Daoy (cell line): ENCODE measurements at regions not wholly inside any gene's neighbourhood (a gene's known extent, or its start where the extent isn't known, plus 50 kb on each side); places are given as distances from the start of the nearest gene placed in this dataset.
"Not testable (repeated sequence)": the region's sequence is repeated elsewhere in the genome, so short reads cannot be mapped to it uniquely, and the experiment has no call there.

ENCODE experiments used
- DNase-seq: peaks from one replicate; pipeline ENCODE4 v3.0.0-alpha.2; 2015; ENCODE audit warnings: low read depth

DNA sequence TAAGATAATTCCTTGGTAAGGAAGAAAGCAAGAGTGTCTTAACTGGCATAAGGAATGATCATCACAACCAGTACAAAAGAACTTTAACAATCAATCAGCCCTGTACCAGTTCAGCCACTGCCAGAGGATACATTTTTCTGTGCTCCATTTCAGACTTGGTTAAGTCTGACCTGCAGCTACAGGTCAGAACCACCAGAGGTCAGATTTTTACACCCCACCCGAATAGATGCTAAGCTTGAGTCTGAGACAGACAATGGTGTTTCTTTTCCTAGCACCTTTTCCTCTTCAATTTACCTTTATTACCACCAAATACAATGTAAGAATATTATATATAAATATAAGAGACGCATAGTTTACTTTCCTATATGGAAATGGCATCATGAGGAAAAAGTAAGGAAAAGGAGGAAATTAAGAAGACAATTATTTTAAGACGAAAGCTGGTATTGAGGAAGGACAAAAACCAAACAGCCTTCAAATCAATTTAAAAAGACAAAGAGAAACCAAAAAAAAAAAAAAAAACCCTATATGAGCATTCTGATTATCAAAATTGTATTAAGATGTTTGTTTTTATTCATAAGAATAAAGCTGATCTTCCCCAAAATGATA, 215.3 kb upstream of the TTC29 start:
- DNase-seq, result peak; percentile 5

DNA sequence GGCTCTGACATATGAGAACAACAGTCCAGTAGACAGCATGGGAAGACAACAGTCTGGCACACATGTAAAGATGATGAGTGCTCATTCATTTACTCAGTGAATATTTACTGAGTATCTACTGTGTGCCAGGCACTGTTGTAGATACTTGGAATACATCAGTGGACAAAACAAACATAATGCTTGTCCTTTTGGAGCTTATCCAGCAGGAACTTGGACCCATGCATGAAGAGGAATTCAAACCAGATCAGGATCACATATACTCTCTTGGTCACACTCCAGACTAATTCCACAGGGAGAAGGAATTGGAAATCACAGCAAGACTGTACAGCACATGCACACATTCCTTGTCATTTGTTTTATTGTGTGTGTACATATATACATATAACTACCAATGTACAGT, 217.6 kb upstream of the TTC29 start:
- no peak for DNase-seq

DNA sequence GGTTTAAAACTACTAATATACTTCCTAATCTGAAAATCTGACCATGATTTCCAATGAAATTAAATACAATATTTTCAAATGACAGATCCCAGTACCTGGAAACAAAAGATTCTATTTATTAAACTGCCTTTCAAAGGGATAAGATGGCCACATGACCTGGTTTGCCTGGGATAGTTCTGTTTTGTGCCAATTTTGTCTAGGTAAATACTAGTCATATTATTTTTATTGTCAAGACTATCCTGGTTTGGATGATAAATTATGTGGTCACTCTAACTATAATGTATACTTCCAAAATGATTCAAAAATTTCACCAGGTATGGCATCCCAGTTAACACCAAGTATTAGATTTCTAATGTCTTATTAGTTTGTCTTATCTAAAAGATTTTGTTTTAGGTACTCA, 222.5 kb upstream of the TTC29 start:
- not testable (repeated sequence) for DNase-seq

DNA sequence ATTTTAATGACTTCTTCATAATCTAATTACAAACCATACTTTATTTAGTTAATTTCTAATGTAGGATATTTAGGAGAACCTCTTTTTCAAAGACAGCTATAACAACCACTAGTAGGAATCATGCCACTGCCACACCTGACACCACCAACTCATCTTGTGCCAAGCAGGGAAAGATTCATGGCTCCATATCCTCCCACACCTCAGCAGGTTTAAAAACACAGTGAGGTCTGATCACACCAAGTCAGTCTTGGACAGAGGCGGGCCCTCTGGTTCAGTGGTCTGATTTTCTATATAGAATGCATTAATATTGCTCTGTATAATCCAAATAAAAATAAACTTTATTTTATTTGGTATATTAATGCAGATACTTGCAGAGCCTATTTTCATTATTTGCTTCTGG, 227.7 kb upstream of the TTC29 start:
- no peak for DNase-seq

DNA sequence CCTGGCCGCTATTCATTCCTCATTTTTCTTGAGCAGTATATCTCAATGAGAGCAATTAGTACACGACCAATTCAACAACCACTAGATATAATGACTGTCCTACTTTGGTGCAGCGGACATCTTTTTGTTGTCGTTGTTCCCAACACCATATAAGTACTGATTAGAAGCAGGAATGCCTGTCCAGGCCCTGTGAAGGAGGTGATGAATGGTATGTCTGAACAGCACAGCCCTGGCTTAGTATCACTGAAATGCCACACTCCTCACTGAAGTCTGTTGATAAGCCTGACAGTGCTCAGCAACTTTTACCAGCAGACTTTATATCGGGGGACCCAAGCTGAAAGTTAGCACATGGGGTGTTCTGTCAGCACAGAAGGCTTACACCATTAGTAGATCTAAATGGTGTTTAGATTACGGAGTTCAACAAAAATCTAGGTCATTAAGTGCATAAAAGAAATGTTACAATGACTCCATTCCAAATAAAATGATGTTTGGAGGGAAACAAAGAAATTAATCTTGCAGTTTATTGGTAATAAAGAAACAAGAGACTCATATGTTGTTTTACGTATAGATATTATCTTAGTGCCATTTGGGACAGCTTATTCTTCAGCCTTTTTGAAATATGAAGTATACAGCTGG, 228.3 kb upstream of the TTC29 start:
- DNase-seq, result no peak

DNA sequence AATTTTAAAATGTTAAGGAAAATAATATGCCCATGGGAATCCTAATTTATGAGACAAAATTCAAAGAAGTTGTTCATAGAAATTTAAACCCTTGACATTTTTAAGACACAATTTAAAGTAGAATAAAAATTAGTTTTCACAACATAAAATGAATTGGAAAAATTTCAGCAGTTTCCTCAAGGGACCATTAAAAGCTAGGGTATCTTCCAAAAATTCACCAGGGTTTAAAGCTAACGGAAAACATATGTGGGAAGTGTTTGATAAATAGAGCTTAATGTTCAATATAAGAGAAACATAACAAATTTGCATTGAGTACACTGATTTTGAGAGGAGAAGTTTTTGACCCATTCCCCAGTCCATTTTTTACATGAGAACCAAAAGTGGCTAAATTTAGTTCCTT, 228.9 kb upstream of the TTC29 start:
- DNase-seq, result no peak

DNA sequence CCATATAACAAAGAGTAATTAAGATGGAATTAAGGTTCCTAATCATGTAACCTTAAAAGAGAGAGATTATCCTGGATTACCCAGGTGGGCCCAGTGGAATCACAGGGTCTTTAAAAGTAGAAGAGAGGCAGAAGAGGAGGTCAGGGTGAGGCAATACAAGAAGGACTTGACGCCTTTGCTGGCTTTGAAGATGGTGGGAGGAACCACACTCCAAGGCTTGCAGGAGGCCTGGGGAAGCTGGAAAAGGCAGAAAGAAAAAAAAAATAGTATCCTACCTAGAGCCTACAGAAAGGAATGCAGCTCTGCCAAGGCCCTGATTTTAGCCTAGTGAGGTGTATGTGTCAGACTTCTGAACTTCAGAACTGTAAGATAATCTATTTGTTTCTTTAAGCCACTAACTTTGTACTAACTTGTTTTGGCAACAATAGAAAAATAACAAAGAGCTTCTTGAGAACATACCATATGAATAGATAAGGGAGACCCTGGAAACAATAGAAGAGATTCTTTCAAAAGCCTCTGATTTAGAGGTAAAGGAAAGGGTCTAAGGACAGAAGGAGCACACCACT, 229.9 kb upstream of the TTC29 start:
- DNase-seq, result no peak

DNA sequence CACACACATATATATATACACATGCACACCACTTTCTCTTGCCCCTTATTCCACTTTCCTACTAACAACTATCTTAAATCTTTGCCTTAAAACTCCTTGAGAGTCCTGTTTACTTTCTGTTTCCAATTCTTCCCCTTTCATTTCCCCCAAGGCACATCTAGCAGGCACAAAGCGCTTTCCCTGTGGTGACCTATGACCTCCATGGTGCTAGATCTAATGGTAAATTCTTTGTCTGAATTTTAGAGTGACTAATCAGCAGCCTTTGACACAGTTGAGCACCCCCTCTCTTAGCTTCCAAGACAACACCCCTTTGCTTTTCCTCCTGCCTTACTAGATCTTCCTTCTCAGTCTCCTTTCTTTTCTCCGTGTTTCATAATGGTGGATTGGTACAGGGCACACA, 236.4 kb upstream of the TTC29 start:
- DNase-seq, result no peak

DNA sequence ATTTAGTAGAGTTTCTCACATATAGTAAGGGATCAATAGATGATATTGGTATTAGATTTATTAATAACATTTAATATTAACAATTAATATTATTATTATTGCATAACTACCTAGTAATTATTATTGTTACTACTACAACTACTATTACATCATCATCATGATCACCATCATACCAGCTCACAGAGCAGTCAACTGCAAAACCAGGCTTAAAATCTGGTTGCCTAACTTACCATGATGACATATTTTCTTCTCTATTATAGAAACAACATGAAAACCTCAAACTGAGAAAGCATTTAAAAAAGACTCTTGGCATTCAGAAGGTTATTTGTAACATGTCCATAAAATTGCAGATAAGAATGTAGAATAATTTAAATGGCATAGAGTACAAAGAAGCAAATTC, 247.0 kb upstream of the TTC29 start:
- DNase-seq, result no peak

DNA sequence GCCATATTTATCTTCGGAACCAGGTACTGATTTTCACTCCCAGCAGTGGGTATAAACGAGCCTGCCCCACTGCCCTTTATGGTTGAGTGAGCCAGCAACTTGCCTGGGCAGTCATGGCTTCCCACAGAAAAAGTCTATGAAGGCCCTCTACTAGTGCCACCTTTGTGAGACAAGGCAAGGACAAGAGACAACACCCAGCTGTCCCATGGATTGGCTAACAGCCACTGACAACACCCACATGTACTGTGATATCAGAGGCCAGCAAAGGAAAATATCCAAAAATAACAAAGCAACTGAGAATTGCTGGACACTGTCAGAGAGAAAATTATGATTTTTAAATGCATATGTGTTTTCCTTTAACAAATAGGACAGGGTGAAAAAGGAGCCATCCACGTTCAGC, 248.4 kb upstream of the TTC29 start:
- DNase-seq, result no peak

DNA sequence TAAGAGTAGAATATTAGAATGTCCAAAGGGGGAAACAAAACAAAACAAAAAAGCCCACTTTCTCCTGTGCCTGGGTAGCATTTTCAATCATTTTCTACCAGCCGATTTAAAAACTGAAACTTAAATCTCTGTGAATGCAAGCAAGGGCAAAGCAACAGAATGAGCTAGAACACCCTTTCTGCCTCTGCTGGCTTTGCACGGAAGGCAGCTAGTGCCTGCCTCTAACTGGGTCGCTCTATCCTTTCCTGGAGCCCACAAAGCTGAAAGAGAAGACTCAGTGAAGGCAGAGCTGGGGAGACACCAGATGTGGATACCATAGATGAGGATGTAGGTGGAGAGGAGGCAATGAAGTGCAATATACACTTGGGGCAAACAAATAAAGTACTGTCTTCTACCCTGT, 248.9 kb upstream of the TTC29 start:
- DNase-seq, result no peak

DNA sequence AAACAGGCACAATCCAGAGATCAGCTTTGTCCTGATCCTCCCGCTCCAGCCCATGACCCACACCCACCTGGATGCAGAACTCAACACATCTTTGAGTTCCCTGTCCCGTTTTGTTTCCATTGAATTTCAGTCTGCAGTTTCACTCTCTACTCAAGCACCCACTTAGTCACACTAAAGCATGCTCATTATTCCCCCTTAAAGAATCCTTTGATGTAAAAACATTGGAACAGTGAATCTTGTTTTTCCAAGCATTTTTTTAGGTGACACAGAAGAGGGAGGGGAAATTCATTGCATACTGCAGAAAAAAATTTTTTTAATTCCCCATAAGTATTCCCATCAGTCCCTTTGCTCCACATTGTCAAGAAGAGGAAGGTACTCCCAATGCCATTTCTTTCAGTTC, 249.7 kb upstream of the TTC29 start:
- no peak for DNase-seq

DNA sequence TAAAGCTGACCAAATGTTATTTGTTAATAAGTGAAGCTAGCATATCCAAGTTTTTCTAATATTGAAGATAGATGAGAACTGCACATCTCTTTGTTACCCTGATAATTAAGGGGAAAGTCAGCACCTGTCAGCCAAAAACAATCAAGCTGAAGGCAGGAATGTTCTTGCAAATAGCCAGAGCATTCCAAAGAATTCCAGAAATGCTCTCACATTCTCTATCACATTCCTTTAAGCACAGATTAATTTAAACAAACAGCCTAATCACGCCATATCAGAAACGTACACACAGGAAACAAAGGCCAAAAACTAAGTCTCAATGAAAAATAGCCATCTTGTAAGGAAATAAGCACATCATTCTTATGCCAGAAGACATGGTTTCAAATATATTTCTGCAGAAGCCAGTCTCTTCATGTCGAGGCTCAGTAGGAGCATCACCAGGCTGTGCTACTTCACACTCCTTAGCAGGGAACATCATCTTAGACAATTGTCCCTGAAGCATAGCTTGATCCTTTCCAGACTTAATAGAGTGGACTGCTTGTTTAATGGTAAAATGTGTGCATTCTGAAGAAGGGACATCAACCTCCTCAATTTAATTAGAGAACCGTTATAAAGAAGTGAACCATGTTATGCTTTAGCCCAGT, 252.9 kb upstream of the TTC29 start:
- no peak for DNase-seq

DNA sequence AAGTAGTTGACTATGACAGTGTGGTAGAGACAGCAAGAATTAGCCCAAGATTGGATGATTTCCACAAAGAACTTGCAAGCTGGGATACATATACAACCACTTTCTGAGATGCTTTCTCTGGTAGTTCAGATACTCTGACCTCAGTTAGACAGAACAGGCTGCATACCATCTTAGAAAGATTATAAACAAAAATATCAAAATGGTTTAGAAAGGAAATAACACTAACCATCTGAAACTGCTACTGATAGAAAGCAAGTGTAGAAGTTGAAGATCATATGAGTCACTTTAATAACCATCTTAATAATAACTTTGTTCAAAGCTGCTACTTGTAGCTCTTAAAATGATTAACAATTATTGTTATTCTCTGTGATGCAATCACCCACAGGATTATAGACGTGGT, 255.4 kb upstream of the TTC29 start:
- no peak for DNase-seq

DNA sequence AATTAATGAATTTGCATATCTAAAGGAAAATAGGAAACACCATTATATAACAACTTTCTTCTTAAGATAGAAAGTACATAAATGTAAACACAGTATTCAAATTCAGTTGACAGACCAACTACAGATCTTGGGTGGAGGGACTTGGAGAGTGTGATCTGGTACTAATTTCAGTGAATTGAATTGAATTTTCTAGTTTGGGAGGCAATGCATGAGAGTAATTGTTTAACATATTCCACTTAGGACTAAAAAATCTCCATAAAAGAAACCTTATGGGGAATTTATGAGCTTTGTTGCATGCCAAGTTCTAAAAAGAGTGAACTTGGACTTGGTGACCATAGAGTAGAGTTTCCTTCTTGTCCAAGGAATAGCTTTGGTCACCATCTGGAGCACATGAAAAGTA, 261.1 kb upstream of the TTC29 start:
- no peak for DNase-seq

DNA sequence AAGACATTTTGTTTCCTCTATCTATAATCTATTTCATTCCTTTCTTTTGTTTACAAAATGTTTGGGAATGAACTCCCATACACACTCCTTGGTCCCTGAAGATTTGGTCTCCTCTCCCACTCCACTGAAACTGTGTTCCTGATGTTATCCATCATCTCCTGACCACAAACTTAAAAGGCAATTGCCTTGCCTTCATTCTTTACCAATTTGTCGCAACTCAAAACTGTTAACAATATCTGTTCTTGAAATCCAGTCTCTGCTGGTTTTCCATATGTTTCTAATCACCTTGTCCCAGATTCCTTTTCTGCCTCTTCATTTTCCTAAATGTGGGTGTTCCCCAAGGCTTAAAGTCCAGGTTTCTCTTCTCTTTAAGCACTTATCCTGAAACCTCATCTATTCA, 262.2 kb upstream of the TTC29 start:
- no peak for DNase-seq

DNA sequence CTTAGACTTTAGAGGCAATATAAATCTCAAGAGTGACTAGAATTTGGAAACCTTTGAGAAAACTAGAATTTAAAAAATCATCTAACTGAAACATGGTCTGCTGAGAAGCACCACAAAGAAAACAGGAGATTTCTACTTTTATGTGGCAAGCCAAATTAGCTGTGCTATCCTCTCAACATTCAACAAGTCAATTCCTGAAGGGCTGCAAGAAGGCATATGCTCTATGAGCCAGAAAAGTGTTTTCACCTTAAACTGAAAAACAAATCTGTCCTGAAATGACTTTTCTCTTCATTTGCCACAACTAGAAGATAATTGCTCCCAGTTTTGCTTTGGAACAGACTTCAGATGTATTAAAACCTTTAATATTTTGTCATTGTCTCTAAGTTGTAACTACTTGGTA, 263.2 kb upstream of the EDNRA start:
- no peak for DNase-seq

DNA sequence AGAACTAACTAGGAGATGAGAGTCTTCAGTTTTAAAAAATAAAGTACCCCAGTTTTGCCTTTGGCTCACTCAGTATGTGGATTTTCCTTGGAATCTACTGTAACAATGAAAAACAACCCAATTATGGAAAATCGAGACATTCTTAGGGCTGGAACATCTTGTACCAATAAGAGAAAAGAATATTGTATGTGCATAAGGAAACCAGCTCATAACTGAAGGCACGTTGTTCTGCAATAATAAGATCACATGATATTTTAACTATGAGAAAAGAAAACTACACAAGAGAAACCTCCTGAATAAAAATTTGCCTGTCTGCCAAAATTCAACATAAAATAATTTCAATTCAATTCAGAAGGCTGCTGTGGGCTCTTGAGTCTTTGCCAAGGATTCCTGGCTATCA, 261.8 kb upstream of the EDNRA start:
- DNase-seq, result no peak

DNA sequence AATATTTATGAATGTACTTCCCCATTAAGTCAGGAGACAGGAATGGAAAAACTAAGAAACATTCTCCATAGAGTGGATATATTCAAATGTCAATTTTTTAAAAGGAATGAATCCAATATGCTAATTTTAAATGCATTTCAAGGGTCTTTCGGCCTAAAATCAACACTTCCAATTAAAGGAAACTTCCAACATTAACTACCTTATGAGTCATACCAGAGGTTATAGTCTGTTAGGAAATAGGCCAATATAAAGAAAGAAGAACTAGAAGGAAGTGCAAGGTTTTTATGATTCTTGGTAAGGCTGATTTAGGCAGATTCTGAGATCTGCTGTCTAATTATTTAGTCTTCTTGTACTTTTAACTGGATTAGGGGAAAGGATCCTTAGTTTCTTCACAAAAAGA, 260.1 kb upstream of the EDNRA start:
- no peak for DNase-seq

DNA sequence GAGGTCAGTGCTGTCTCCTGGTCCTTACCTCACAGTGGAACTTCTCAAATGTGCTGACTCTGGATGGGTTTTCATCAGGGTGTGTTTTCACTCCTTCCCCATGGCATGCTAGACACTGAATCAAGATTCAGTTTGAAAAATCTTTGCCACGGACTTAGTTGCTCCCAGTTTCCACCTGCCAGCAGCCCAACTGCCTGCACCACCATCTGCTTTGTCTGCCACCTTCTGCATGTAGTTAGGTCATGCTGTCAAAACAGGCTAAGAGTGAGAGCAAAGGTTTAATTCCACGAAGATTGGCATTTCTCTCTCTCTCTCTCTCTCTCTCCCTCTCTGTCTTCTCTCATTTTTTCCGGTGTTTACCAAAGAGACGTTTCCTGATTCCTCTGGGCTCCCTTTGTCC, 258.0 kb upstream of the EDNRA start:
- DNase-seq, result no peak

DNA sequence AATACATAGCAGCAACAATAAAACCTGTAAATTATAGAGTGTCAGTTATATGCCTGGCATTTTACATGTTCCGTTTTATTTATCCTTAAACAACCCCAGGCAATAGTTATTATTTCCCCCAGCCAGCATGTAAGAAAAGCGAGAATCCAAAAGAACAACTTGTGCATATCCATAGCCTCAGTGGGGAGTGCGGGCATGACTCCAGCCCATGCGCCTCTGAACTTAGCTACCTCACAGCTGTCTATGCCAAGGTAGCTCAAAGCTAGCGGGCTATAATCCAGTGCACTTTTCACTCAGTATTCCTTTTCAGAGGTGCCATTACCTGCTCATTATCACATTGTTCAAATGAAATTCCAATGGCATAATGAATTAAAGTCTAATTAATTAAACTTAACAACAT, 257.3 kb upstream of the EDNRA start:
- DNase-seq, result no peak

DNA sequence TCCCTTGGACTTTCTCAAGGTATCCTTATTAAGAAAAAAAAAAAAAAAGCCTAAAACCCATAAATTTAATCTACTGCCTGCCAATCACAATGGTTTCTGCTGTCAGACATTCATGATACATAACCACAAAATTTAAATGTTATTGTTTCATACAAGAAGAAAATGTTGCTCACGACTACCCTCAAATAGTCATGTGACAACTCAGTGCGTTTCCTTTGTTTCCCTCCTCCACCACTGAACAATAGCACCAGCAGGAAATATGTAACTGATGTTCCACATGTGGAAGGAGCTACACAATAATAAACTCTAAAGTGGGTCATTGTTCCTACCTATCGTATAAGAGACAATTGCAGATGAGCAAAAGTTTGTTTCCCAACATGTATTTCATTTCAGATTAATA, 244.1 kb upstream of the EDNRA start:
- no peak for DNase-seq

DNA sequence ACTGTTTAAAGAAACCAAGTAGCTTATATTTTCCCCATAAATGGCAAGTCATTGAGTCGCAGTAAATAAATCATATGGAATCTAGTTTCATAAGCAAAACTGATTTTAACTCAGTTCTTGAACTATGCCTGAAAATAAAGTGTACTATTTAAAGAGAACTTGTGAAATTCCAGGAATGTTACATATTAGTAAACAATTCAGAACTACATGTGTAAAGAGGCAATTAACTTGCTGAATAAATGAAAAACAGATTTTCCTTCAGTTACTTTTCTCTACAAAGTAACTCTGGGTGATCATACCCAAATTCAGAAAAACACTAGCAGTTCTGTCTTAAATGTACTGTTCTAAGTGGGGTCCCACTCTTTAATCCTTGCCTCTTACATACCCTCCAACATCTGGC, 236.1 kb upstream of the EDNRA start:
- DNase-seq, result no peak

DNA sequence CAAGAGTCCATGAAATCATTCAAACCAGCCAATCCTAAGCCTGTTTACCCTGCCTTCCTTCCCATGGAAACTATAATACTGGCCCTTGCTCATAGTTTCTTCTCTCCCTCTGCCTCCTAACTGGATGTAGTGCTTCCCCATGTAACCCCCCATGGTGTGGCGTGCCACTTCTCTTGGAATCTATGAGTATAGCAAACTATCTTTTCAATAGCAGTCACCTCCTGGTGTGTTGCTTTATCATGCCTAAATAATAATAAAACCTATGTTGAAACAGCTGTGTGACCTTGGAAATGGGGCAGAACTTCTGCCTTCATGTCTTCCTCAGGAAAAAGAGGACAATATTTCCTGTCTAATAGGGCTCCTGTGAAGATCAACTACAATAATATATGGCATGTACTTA, 234.8 kb upstream of the EDNRA start:
- no peak for DNase-seq
